Left cardiac atrium (tissue), 4 donors: ENCODE measurements at regions not wholly inside any gene's neighbourhood (a gene's known extent, or its start where the extent isn't known, plus 50 kb on each side); places are given as distances from the start of the nearest gene placed in this dataset.
"Not testable (repeated sequence)": the region's sequence is repeated elsewhere in the genome, so short reads cannot be mapped to it uniquely, and the experiment has no call there.

ENCODE experiments used
- ATAC-seq, 2 donors: fragments of 200-7000 bp; cut with Tn5 transposase; one replicate each; pipeline ENCODE4 v1.9.1; 2020; ENCODE audit warnings: mild to moderate bottlenecking in 2 of 2, moderate library complexity in 2 of 2
- DNase-seq: peaks from one replicate; pipeline ENCODE4 v3.0.0-alpha.2; 2020
- intact Hi-C, 2 donors: fragments of 100-400 bp; cut with DNase I; formaldehyde crosslinking; loops; one replicate each; pipeline versions ENCODE4 v1.14.1 to v1.15.1; 2022 to 2023
- donor health status: DM: no; HTN: yes; CAD: no.
- donor health status: DM: no; HTN: yes; CAD: no; lungs with severe emphysema.
- donor health status: DM: yes; HTN: yes; CAD: no.
- donor health status: Dilated cardiomyopathy.

GRCh38 chr14:86940106-86940505, 1052.9 kb downstream of the GALC start:
- intact Hi-C loops, result no loop called here
- no peak for ATAC-seq

GRCh38 chr14:86938320-86938719, 1054.7 kb downstream of the GALC start:
- ATAC-seq (no peak), DNase-seq (no peak)
- intact Hi-C loops, result no loop called here

More at GRCh38 chr14:86940106-86940505, 1052.9 kb downstream of the GALC start:
- DNase-seq, result no peak

- intact Hi-C loops, result no loop called here
- ATAC-seq (no peak), DNase-seq (no peak)
These were observed 1056.4 kb downstream of the GALC start for GRCh38 chr14:86936556-86936955.

GRCh38 chr14:86935241-86935885, 1057.6 kb downstream of the GALC start:
- ATAC-seq, result no peak
- intact Hi-C loops, result no loop called here
- DNase-seq, result no peak

- ATAC-seq, result no peak
- no peak for DNase-seq
- intact Hi-C loops, result no loop called here
These were observed 1058.9 kb downstream of the GALC start for GRCh38 chr14:86933958-86934595.

- DNase-seq (no peak), ATAC-seq (no peak)
- intact Hi-C loops, result no loop called here
These were observed 1059.5 kb downstream of the GALC start for GRCh38 chr14:86933460-86933859.

- intact Hi-C loops, result no loop called here
- DNase-seq, result no peak
- no peak for ATAC-seq
These were observed 1077.6 kb downstream of the GALC start for GRCh38 chr14:86915406-86915805.

- ATAC-seq, result no peak
- intact Hi-C loops, result no loop called here
- DNase-seq, result no peak
These were observed 1080.3 kb downstream of the GALC start for GRCh38 chr14:86912709-86913108.

GRCh38 chr14:86911486-86911885, 1081.5 kb downstream of the GALC start:
- intact Hi-C loops, result no loop called here
- no peak for ATAC-seq
- no peak for DNase-seq

- DNase-seq, intact Hi-C loops, ATAC-seq: not testable (repeated sequence)
These were observed 1087.5 kb downstream of the GALC start for GRCh38 chr14:86905386-86905926.

- DNase-seq (no peak), ATAC-seq (no peak)
- intact Hi-C loops, result no loop called here
These were observed 1090.6 kb downstream of the GALC start for GRCh38 chr14:86902176-86902950.

GRCh38 chr14:86897704-86898513, 1095.1 kb downstream of the GALC start:
- intact Hi-C loops, result no loop called here
- DNase-seq (no peak), ATAC-seq (no peak)

GRCh38 chr14:86897224-86897623, 1095.8 kb downstream of the GALC start:
- ATAC-seq, result no peak
- DNase-seq, result no peak
- intact Hi-C loops, result no loop called here

- no peak for DNase-seq
- intact Hi-C loops, result no loop called here
- no peak for ATAC-seq
These were observed 1096.3 kb downstream of the GALC start for GRCh38 chr14:86896701-86897100.

- no peak for DNase-seq
- intact Hi-C loops, result no loop called here
- no peak for ATAC-seq
These were observed 1100.6 kb downstream of the GALC start for GRCh38 chr14:86892152-86892956.

GRCh38 chr14:86885280-86885679, 1107.7 kb downstream of the GALC start:
- ATAC-seq, result no peak
- intact Hi-C loops, result no loop called here
- no peak for DNase-seq

- ATAC-seq, result no peak
- intact Hi-C loops, result no loop called here
- no peak for DNase-seq
These were observed 1108.5 kb downstream of the GALC start for GRCh38 chr14:86884498-86884897.

GRCh38 chr14:86882818-86883217, 1110.2 kb downstream of the GALC start:
- DNase-seq (no peak), ATAC-seq (no peak)
- intact Hi-C loops, result no loop called here

- no peak for ATAC-seq
- no peak for DNase-seq
- intact Hi-C loops, result no loop called here
These were observed 1127.0 kb downstream of the GALC start for GRCh38 chr14:86865934-86866333.
